ENCODE measurements at regions not wholly inside any gene's neighbourhood (a gene's known extent, or its start where the extent isn't known, plus 50 kb on each side); places are given as distances from the start of the nearest gene placed in this dataset.

DNA sequence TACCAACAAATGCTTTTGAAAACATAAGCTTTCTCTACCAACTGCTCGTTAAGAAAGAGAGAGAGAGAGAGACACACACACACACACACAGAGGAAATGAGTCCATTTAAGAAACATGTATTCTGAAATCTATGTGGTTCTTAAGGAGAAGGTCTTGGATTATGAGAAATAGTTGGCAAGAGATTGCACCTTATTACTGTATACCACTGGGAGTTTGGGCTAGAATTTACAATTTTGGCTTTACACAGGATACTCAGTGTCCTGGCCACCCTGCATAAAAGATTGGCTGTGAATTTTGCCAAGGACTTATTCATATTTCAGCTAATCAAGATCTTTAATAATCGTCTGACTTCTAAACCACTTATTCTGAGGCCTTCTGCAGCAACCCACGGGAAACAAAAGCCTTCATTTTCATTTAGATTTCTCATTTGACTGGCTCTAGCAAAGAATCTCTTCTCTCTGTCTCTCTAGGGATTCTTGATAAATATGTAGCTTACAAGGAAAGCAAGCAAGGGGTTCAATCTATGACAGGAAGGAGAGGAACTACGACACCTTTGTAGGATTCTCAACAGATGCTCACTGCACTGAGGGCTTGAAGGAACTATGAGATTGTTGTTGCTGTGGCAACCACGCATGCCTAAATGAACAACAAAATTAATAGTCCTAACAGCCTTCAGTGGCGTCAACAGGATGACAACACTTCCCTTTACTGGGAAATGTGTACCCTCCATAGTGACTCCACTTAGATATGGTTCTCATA is 75.3 kb upstream of the GNAO1 start:
- H3K4me1 Mint-ChIP-seq (ENCODE audit: unreplicated experiment): peaks cover 17% of the 10 kb centered on the region
- H3K36me3 Mint-ChIP-seq (ENCODE audit: low read depth, unreplicated experiment): no peaks in the 10 kb centered on the region
- TF ChIP-seq, protein P1, sequence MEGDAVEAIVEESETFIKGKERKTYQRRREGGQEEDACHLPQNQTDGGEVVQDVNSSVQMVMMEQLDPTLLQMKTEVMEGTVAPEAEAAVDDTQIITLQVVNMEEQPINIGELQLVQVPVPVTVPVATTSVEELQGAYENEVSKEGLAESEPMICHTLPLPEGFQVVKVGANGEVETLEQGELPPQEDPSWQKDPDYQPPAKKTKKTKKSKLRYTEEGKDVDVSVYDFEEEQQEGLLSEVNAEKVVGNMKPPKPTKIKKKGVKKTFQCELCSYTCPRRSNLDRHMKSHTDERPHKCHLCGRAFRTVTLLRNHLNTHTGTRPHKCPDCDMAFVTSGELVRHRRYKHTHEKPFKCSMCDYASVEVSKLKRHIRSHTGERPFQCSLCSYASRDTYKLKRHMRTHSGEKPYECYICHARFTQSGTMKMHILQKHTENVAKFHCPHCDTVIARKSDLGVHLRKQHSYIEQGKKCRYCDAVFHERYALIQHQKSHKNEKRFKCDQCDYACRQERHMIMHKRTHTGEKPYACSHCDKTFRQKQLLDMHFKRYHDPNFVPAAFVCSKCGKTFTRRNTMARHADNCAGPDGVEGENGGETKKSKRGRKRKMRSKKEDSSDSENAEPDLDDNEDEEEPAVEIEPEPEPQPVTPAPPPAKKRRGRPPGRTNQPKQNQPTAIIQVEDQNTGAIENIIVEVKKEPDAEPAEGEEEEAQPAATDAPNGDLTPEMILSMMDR (IDR thresholded peaks at IDR 0.05; ENCODE audit: unreplicated experiment): no peak
- H3K27ac Mint-ChIP-seq (ENCODE audit: unreplicated experiment): peak overlapping the region; percentile 75
- no peak overlapping the region for H3K4me3 Mint-ChIP-seq (ENCODE audit: unreplicated experiment)
- no peaks in the 10 kb centered on the region for H3K27me3 Mint-ChIP-seq (ENCODE audit: unreplicated experiment)
- no peaks in the 10 kb centered on the region for H3K9me3 Mint-ChIP-seq (ENCODE audit: unreplicated experiment)
- no peak for DNase-seq (ENCODE audit: low spot score)

GRCh38 chr16:56113223-56113622 is 78.1 kb upstream of the GNAO1 start:
- Mint-ChIP-seq H3K36me3 (ENCODE audit: low read depth, unreplicated experiment) (no peaks in the 10 kb centered on the region), H3K27ac (ENCODE audit: unreplicated experiment) (peak overlapping the region; percentile 22), H3K4me3 (ENCODE audit: unreplicated experiment) (no peak overlapping the region), H3K9me3 (ENCODE audit: unreplicated experiment) (no peaks in the 10 kb centered on the region), H3K27me3 (ENCODE audit: unreplicated experiment) (peaks cover 1% of the 10 kb centered on the region), H3K4me1 (ENCODE audit: unreplicated experiment) (peaks cover 23% of the 10 kb centered on the region)
- DNase-seq (ENCODE audit: low spot score): no peak
- TF ChIP-seq, protein P1 (IDR thresholded peaks at IDR 0.05; ENCODE audit: unreplicated experiment): no peak

GRCh38 chr16:56111100-56111499 is 80.2 kb upstream of the GNAO1 start:
- TF ChIP-seq, protein P1 (IDR thresholded peaks at IDR 0.05; ENCODE audit: unreplicated experiment): no peak
- DNase-seq (ENCODE audit: low spot score): no peak
- Mint-ChIP-seq H3K4me3 (ENCODE audit: unreplicated experiment) (no peak overlapping the region), H3K4me1 (ENCODE audit: unreplicated experiment) (peaks cover 22% of the 10 kb centered on the region), H3K27ac (ENCODE audit: unreplicated experiment) (no peak overlapping the region), H3K27me3 (ENCODE audit: unreplicated experiment) (peaks cover 1% of the 10 kb centered on the region), H3K36me3 (ENCODE audit: low read depth, unreplicated experiment) (no peaks in the 10 kb centered on the region), H3K9me3 (ENCODE audit: unreplicated experiment) (no peaks in the 10 kb centered on the region)

DNA sequence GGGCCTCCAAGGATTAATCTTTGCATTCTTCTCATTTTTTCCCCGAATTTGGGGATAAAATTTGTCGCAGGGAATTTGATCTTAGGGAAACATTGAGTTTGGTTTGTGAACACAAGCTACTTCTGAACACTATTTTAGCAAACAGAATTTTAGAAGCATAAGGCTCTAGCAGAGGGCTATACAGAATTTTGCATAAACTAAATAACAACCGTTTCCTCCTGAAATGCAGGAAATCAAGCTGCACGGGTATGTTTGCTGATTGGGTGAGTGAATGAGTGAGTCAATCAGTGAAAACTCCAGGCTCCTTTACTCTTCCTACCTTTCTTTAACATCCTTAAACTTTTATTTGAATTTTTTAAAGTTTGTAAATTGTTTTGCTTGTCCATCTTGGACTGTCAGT is 81.3 kb upstream of the GNAO1 start:
- H3K4me1 Mint-ChIP-seq (ENCODE audit: unreplicated experiment): peaks cover 21% of the 10 kb centered on the region
- H3K36me3 Mint-ChIP-seq (ENCODE audit: low read depth, unreplicated experiment): no peaks in the 10 kb centered on the region
- no peaks in the 10 kb centered on the region for H3K9me3 Mint-ChIP-seq (ENCODE audit: unreplicated experiment)
- no peak overlapping the region for H3K4me3 Mint-ChIP-seq (ENCODE audit: unreplicated experiment)
- no peak for DNase-seq (ENCODE audit: low spot score)
- H3K27me3 Mint-ChIP-seq (ENCODE audit: unreplicated experiment): peaks cover 1% of the 10 kb centered on the region
- H3K27ac Mint-ChIP-seq (ENCODE audit: unreplicated experiment): no peak overlapping the region
- TF ChIP-seq, protein P1 (IDR thresholded peaks at IDR 0.05; ENCODE audit: unreplicated experiment): no peak

DNA sequence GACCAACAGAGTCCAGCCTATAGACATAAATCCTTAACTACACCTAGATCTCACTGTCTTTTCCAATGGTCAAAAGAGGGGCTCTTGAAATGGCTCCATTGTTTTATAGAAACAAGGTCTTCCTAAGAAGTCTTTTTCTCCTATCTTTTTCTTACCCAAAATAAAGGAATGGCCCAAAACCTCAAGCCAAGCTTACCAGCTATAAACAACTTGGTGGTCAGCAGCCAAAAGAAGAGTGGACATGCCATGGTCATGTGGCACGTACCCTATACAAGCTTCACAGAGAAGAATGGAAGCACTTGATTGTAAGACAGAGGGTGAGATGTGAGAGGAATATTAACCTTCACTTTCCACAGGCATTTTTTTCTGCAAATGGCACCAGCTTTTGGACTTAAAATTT is 82.1 kb upstream of the GNAO1 start:
- Mint-ChIP-seq H3K9me3 (ENCODE audit: unreplicated experiment) (no peaks in the 10 kb centered on the region), H3K27ac (ENCODE audit: unreplicated experiment) (no peak overlapping the region), H3K4me3 (ENCODE audit: unreplicated experiment) (no peak overlapping the region), H3K36me3 (ENCODE audit: low read depth, unreplicated experiment) (no peaks in the 10 kb centered on the region), H3K27me3 (ENCODE audit: unreplicated experiment) (peaks cover 1% of the 10 kb centered on the region), H3K4me1 (ENCODE audit: unreplicated experiment) (peaks cover 21% of the 10 kb centered on the region)
- no peak for DNase-seq (ENCODE audit: low spot score)
- TF ChIP-seq, protein P1 (IDR thresholded peaks at IDR 0.05; ENCODE audit: unreplicated experiment): no peak
